K562 (cell line): ENCODE measurements at regions not wholly inside any gene's neighbourhood (a gene's known extent, or its start where the extent isn't known, plus 50 kb on each side); places are given as distances from the start of the nearest gene placed in this dataset.

Experiments used
- ATAC-seq: fragments of 200-7000 bp; cut with Tn5 transposase; 3 replicates; pipeline ENCODE4 v1.9.1; 2020; ENCODE audit warnings: moderate library complexity
- BruUV-seq: library from RNA; stranded (reverse); fragments of 400-500 nt; replicated peaks from 2 replicates; lab custom pipeline; 2021; lab: Mats Ljungman, UMichigan
- CTCF ChIA-PET: fragments of 300-600 bp; formaldehyde crosslinking; extraction: SDS; loops from one replicate; lab custom pipeline; 2021; ENCODE audit warnings: low intra/inter-chr PET ratio; lab: Yijun Ruan, JAX
- POLR2A ChIA-PET: fragments of 300-600, 350-650 bp; sonication (Branson Sonifier 250); formaldehyde crosslinking; extraction: SDS; loops from one replicate; lab custom pipeline; 2021; ENCODE audit warnings: antibody characterized with exemption, inconsistent platforms; lab: Yijun Ruan, JAX
- DNase-seq, 4 experiments: peaks; one replicate each; pipeline versions ENCODE4 v3.0.0 to v3.0.0-alpha.2; 2011 to 2018; ENCODE audit warnings: low spot score in 3 of 4, mixed read lengths in 3 of 4; ENCODE audit errors: extremely low read depth in 1 of 4
- FAIRE-seq: peaks from 2 replicates; lab custom pipeline; 2011; peaks lifted over from hg19 to GRCh38; lab: Jason Lieb, UNC
- H2AFZ ChIP-seq: 2 replicates; pipeline ENCODE4 v1.6.0; 2011; ENCODE audit warnings: low read depth, low read length, control low read depth, inconsistent platforms
- H3K27ac ChIP-seq: fragments of 200-600 bp; 3 replicates; pipeline ENCODE4 v1.8.0; 2011; ENCODE audit warnings: low read depth, mild to moderate bottlenecking, control low read depth, inconsistent platforms, low read length, moderate library complexity, mixed read lengths; ENCODE audit errors: extremely low read depth
- H3K27me3 ChIP-seq, 2 experiments: fragments of 300-600 bp in 1 of 2; 2 replicates in 1 of 2; 3 replicates in 1 of 2; pipeline versions ENCODE4 v1.6.0 to v1.8.0; 2011; ENCODE audit warnings: inconsistent platforms in 2 of 2, low read length in 2 of 2, mild to moderate bottlenecking in 1 of 2, mixed read lengths in 1 of 2, moderate library complexity in 1 of 2; ENCODE audit not compliant: control insufficient read depth in 2 of 2, insufficient read depth in 2 of 2
- H3K36me3 ChIP-seq: fragments of 300-600 bp; 3 replicates; pipeline ENCODE4 v1.8.0; 2011; ENCODE audit warnings: mild to moderate bottlenecking, low read length, inconsistent platforms; ENCODE audit not compliant: control insufficient read depth, insufficient read depth
- H3K4me1 ChIP-seq, 2 experiments: fragments of 200-600 bp in 1 of 2; replicated peaks in 1 of 2; 2 replicates in 1 of 2; 3 replicates in 1 of 2; pipeline versions ENCODE4 v1.5.1 to v1.8.0; 2011; ENCODE audit warnings: inconsistent platforms in 2 of 2, low read length in 2 of 2, mild to moderate bottlenecking in 1 of 2, mixed read lengths in 1 of 2, moderate library complexity in 1 of 2; ENCODE audit not compliant: control insufficient read depth in 2 of 2, insufficient read depth in 2 of 2
- H3K4me2 ChIP-seq: 2 replicates; pipeline ENCODE4 v1.6.1; 2011; ENCODE audit warnings: low read length, control low read depth, inconsistent platforms, mixed read lengths; ENCODE audit not compliant: insufficient read depth
- H3K4me3 ChIP-seq: fragments of 200-600 bp; sonication (generic), shearing (Covaris generic); 2 replicates; pipeline ENCODE4 v1.5.1; 2016; ENCODE audit warnings: control low read depth, inconsistent platforms
- H3K79me2 ChIP-seq: fragments of 200-600 bp; 3 replicates; pipeline ENCODE4 v1.8.0; 2011; ENCODE audit warnings: low read length, inconsistent platforms; ENCODE audit not compliant: control insufficient read depth, insufficient read depth
- H3K9ac ChIP-seq, 2 experiments: 2 replicates each; pipeline versions ENCODE4 v1.6.0 to v1.6.1; 2011; ENCODE audit warnings: low read depth in 2 of 2, low read length in 2 of 2, control low read depth in 1 of 2, inconsistent platforms in 1 of 2, mild to moderate bottlenecking in 1 of 2, mixed read lengths in 1 of 2; ENCODE audit not compliant: insufficient read depth in 1 of 2
- H3K9me1 ChIP-seq: one replicate; pipeline ENCODE4 v1.6.0; 2011; ENCODE audit warnings: inconsistent platforms, mild to moderate bottlenecking, low read length, moderate library complexity; ENCODE audit not compliant: control insufficient read depth, insufficient read depth
- H3K9me3 ChIP-seq: replicated peaks from 2 replicates; pipeline ENCODE4 v1.5.1; 2011; ENCODE audit warnings: low read depth, low read length, inconsistent platforms; ENCODE audit not compliant: control insufficient read depth, insufficient read depth
- H4K20me1 ChIP-seq: replicated peaks from 2 replicates; pipeline ENCODE4 v1.6.1; 2011; ENCODE audit warnings: low read length, inconsistent platforms, mixed read lengths; ENCODE audit not compliant: control insufficient read depth, insufficient read depth
- ARID3B ChIP-seq: fragments of 250-450 bp; sonication (Bioruptor Pico); IDR thresholded peaks from 2 replicates; pipeline ENCODE4 v1.4.0; 2020; ENCODE audit warnings: borderline replicate concordance
- C11orf30 ChIP-seq: fragments of 450-650 bp; IDR thresholded peaks from 2 replicates; pipeline ENCODE4 v1.6.1; 2016; ENCODE audit warnings: low read depth, mild to moderate bottlenecking
- MAFG ChIP-seq: fragments of 450-650 bp; conservative IDR thresholded peaks from 2 replicates; pipeline ENCODE4 v1.6.1; 2016; ENCODE audit warnings: missing genetic modification characterization, missing compliant biosample characterization
- NFXL1 ChIP-seq: fragments of 450-650 bp; formaldehyde crosslinking; IDR thresholded peaks from 2 replicates; pipeline ENCODE4 v1.4.0; 2021; ENCODE audit warnings: mild to moderate bottlenecking
- RBM25 ChIP-seq: fragments of 200-400 bp; formaldehyde crosslinking; IDR thresholded peaks from 2 replicates; pipeline ENCODE4 v1.6.1; 2018; ENCODE audit warnings: low read length, low read depth, moderate library complexity; ENCODE audit not compliant: severe bottlenecking
- TEAD1 ChIP-seq, 2 experiments: fragments of 450-650 bp in 1 of 2; sonication (generic) in 1 of 2; formaldehyde crosslinking; IDR thresholded peaks; 2 replicates each; pipeline versions ENCODE4 v1.4.0 to v1.8.0; 2020 to 2022; ENCODE audit warnings: mild to moderate bottlenecking in 2 of 2, missing genetic modification reagents in 1 of 2
- ZNF316 ChIP-seq: fragments of 450-650 bp; IDR thresholded peaks from 2 replicates; pipeline ENCODE4 v1.6.1; 2016
- ZNF318 ChIP-seq, 2 experiments: fragments of 450-650 bp; IDR thresholded peaks; 2 replicates each; pipeline ENCODE4 v1.6.1; 2016; ENCODE audit warnings: mild to moderate bottlenecking in 2 of 2, borderline replicate concordance in 1 of 2, low read depth in 1 of 2, moderate library complexity in 1 of 2
- ZNF445 ChIP-seq: fragments of 250-450 bp; sonication (Bioruptor Pico); IDR thresholded peaks from 2 replicates; pipeline ENCODE4 v1.4.0; 2020; ENCODE audit warnings: low read depth, mild to moderate bottlenecking, moderate library complexity
- WGBS: fragments of 100-300 bp; shearing (Covaris generic); methylation state at CpG from one replicate; pipeline ENCODE4 v1.1.6; 2016; ENCODE audit warnings: low coverage, mixed read lengths; ENCODE audit not compliant: insufficient coverage; ENCODE audit errors: missing lambda C conversion rate; 5-methylcytosine and 5-hydroxymethylcytosine counted together
- in situ Hi-C: fragments of 300-500 bp; cut with MboI; formaldehyde crosslinking; loops from 4 replicates; pipeline ENCODE4 v1.15.0; 2018; ENCODE audit warnings: inconsistent platforms, mixed read lengths
- intact Hi-C: fragments of 100-400 bp; cut with micrococcal nuclease; formaldehyde crosslinking; loops from 2 replicates; pipeline ENCODE4 v1.14.2; 2022

- no peaks in the 10 kb centered on the region for H3K27me3 ChIP-seq
- peaks cover 9 to 21% of the 10 kb centered on the region in 2 experiments; a peak in 3 of 5 replicates for H3K4me1 ChIP-seq
- no peak for ATAC-seq
- no peaks in the 10 kb centered on the region for H3K9me1 ChIP-seq
- H3K4me3 ChIP-seq, result no peak overlapping the region
- no peaks in the 10 kb centered on the region for H4K20me1 ChIP-seq
- no peaks in the 10 kb centered on the region for H3K36me3 ChIP-seq
- in situ Hi-C loops, result no loop called here
- FAIRE-seq, result no peak
- no peak overlapping the region for H3K9ac ChIP-seq
- intact Hi-C loops, result no loop called here
- no peaks in the 10 kb centered on the region for H3K9me3 ChIP-seq
- H3K79me2 ChIP-seq, result no peaks in the 10 kb centered on the region
- 58% methylated on average over 3 of the region's 3 CpGs for WGBS
- ChIA-PET POLR2A (no interaction called here), CTCF (no interaction called here)
- H2AFZ ChIP-seq, result no peak overlapping the region
- H3K4me2 ChIP-seq, result no peak overlapping the region
- no peak for DNase-seq
- H3K27ac ChIP-seq, result no peak overlapping the region
- TF ChIP-seq ZNF318 (IDR thresholded peaks at IDR 0.05; ENCODE audit: borderline replicate concordance in 1 of 2, low read depth in 1 of 2) (no peak), RBM25 (no peak), TEAD1 (CRISPR knock-in tag; IDR thresholded peaks at IDR 0.05) (no peak), C11orf30 (peak; percentile 49; the same call in 1 of the 2 replicates), MAFG (tag) (peak; percentile 40), NFXL1 (CRISPR knock-in tag) (no peak), ARID3B (no peak), ZNF316 (peak; percentile 81), ZNF445 (no peak)
- BruUV-seq, result no TSS peak
Measured at GRCh38 chr15:58283302-58283701, 145.1 kb downstream of the AQP9 start.
